ENCODE measurements at regions not wholly inside any gene's neighbourhood (a gene's known extent, or its start where the extent isn't known, plus 50 kb on each side); places are given as distances from the start of the nearest gene placed in this dataset.

GRCh38 chr2:2919026-2919425 lies 458.6 kb downstream of the EIPR1 start:
- Histone ChIP-seq H3K9me2 (ENCODE audit: insufficient read depth) (no peaks in the 10 kb centered on the region), H4K20me1 (ENCODE audit: insufficient read depth) (no peaks in the 10 kb centered on the region), H3F3A (ENCODE audit: insufficient read depth, low read depth) (no peaks in the 10 kb centered on the region), H3K36me3 (ENCODE audit: low read depth) (no peaks in the 10 kb centered on the region), H3K79me2 (ENCODE audit: low read depth) (no peaks in the 10 kb centered on the region), H3K4me3 (no peak overlapping the region), H3K4me1 (replicated peaks; ENCODE audit: insufficient read depth) (no peaks in the 10 kb centered on the region), H3K9me3 (ENCODE audit: insufficient read depth, low read depth) (no peaks in the 10 kb centered on the region), H2AFZ (no peak overlapping the region), H3K4me2 (no peak overlapping the region), H3K27ac (no peak overlapping the region), H3K27me3 (ENCODE audit: insufficient read depth, low read depth) (peaks cover 78% of the 10 kb centered on the region)
- intact Hi-C loops (cut with micrococcal nuclease; ENCODE audit: unreplicated experiment): no loop called here
- BruUV-seq (replicated peaks): no TSS peak
- no peak for DNase-seq
- no peak for TF ChIP-seq EZH2 (IDR thresholded peaks at IDR 0.05; ENCODE audit: low read depth)
- ChIA-PET CTCF (no interaction called here), POLR2A (ENCODE audit: unreplicated experiment) (no interaction called here)

GRCh38 chr2:2916621-2917020 lies 461.0 kb downstream of the EIPR1 start:
- Histone ChIP-seq H3K4me1 (replicated peaks; ENCODE audit: insufficient read depth) (no peaks in the 10 kb centered on the region), H3K9me2 (ENCODE audit: insufficient read depth) (no peaks in the 10 kb centered on the region), H3K36me3 (ENCODE audit: low read depth) (no peaks in the 10 kb centered on the region), H2AFZ (no peak overlapping the region), H3F3A (ENCODE audit: insufficient read depth, low read depth) (no peaks in the 10 kb centered on the region), H3K9me3 (ENCODE audit: insufficient read depth, low read depth) (no peaks in the 10 kb centered on the region), H3K27me3 (ENCODE audit: insufficient read depth, low read depth) (peaks cover 78% of the 10 kb centered on the region), H3K79me2 (ENCODE audit: low read depth) (no peaks in the 10 kb centered on the region), H3K4me2 (no peak overlapping the region), H4K20me1 (ENCODE audit: insufficient read depth) (no peaks in the 10 kb centered on the region), H3K4me3 (no peak overlapping the region), H3K27ac (no peak overlapping the region)
- BruUV-seq (replicated peaks): no TSS peak
- intact Hi-C loops (cut with micrococcal nuclease; ENCODE audit: unreplicated experiment): no loop called here
- CTCF ChIA-PET: no interaction called here
- TF ChIP-seq CTCF (conservative IDR thresholded peaks at IDR 0.05) (no peak), EZH2 (IDR thresholded peaks at IDR 0.05; ENCODE audit: low read depth) (no peak)
- POLR2A ChIA-PET (ENCODE audit: unreplicated experiment): no interaction called here
- no peak for DNase-seq

- no TSS peak for BruUV-seq (replicated peaks)
- CTCF ChIA-PET: no interaction called here
These were observed 463.4 kb downstream of the EIPR1 start for GRCh38 chr2:2914252-2914651.

More at GRCh38 chr2:2914252-2914651, 463.4 kb downstream of the EIPR1 start:
- H2AFZ ChIP-seq: no peak overlapping the region
- no peak overlapping the region for H3K27ac ChIP-seq
- H3K27me3 ChIP-seq (ENCODE audit: insufficient read depth, low read depth): peaks cover 79% of the 10 kb centered on the region
- no peaks in the 10 kb centered on the region for H3K79me2 ChIP-seq (ENCODE audit: low read depth)
- no peak overlapping the region for H3K4me2 ChIP-seq
- H3K4me3 ChIP-seq: no peak overlapping the region
- H3K36me3 ChIP-seq (ENCODE audit: low read depth): no peaks in the 10 kb centered on the region
- no peaks in the 10 kb centered on the region; the same call in 1 of the 2 replicates for H3K9me3 ChIP-seq (ENCODE audit: insufficient read depth, low read depth)
- intact Hi-C loops (cut with micrococcal nuclease; ENCODE audit: unreplicated experiment): no loop called here
- H4K20me1 ChIP-seq (ENCODE audit: insufficient read depth): no peaks in the 10 kb centered on the region
- POLR2A ChIA-PET (ENCODE audit: unreplicated experiment): no interaction called here
- no peaks in the 10 kb centered on the region for H3F3A ChIP-seq (ENCODE audit: insufficient read depth, low read depth)
- no peak for TF ChIP-seq CTCF (conservative IDR thresholded peaks at IDR 0.05)
- no peak for TF ChIP-seq EZH2 (IDR thresholded peaks at IDR 0.05; ENCODE audit: low read depth)
- H3K4me1 ChIP-seq (replicated peaks; ENCODE audit: insufficient read depth): no peaks in the 10 kb centered on the region
- DNase-seq: no peak
- no peaks in the 10 kb centered on the region for H3K9me2 ChIP-seq (ENCODE audit: insufficient read depth)

Data from PC-9 (cell line).